Osteocyte (in vitro differentiated cells): ENCODE measurements at regions not wholly inside any gene's neighbourhood (a gene's known extent, or its start where the extent isn't known, plus 50 kb on each side); places are given as distances from the start of the nearest gene placed in this dataset.

ENCODE experiments used
- DNase-seq: peaks from one replicate; pipeline ENCODE4 v3.0.0; 2021; ENCODE audit warnings: mixed read lengths; ENCODE audit not compliant: unreplicated experiment; ENCODE audit errors: extremely low spot score
- H3K27ac Mint-ChIP-seq: one replicate; pipeline ENCODE4 v1.8.0; 2021; ENCODE audit warnings: mild to moderate bottlenecking, mixed read lengths; ENCODE audit not compliant: unreplicated experiment
- H3K27me3 Mint-ChIP-seq: one replicate; pipeline ENCODE4 v1.8.0; 2021; ENCODE audit warnings: mixed read lengths; ENCODE audit not compliant: unreplicated experiment
- H3K36me3 Mint-ChIP-seq: one replicate; pipeline ENCODE4 v1.8.0; 2021; ENCODE audit warnings: mixed read lengths; ENCODE audit not compliant: unreplicated experiment
- H3K4me1 Mint-ChIP-seq: one replicate; pipeline ENCODE4 v1.8.0; 2021; ENCODE audit warnings: mixed read lengths; ENCODE audit not compliant: unreplicated experiment
- H3K4me3 Mint-ChIP-seq: one replicate; pipeline ENCODE4 v1.8.0; 2021; ENCODE audit warnings: mild to moderate bottlenecking, moderate library complexity, mixed read lengths; ENCODE audit not compliant: unreplicated experiment
- H3K9me3 Mint-ChIP-seq: one replicate; pipeline ENCODE4 v1.8.0; 2021; ENCODE audit warnings: mixed read lengths; ENCODE audit not compliant: unreplicated experiment
- TF ChIP-seq, protein P1 (sequence below): fragments of 200-600 bp; sonication (generic); IDR thresholded peaks from 2 replicates; pipeline ENCODE4 v1.5.0; 2021; ENCODE audit warnings: antibody characterized with exemption, mild to moderate bottlenecking, moderate library complexity

DNA sequence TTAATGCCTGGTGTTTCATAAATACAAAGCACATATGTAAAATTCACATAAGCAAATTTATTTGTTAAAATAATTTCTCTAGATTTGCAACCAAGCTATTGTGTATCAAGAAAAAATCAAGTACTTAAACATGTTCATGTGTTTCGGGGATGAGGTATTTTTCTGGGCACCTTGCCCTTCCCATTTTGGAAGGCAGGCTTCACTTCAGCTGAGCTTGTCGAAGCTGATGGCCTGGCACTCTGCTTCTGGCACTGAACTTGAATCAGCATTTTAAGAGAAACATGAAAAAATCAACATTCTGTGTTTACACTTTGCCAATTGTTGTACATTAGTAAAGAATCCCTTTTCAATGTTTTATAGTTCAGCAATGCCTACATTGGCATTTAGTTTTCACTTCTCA lies 179.1 kb upstream of the STEAP4 start:
- H3K27ac Mint-ChIP-seq, result no peak overlapping the region
- H3K4me3 Mint-ChIP-seq, result no peak overlapping the region
- H3K36me3 Mint-ChIP-seq, result no peaks in the 10 kb centered on the region
- peaks cover 2% of the 10 kb centered on the region for H3K27me3 Mint-ChIP-seq
- TF ChIP-seq, protein P1, sequence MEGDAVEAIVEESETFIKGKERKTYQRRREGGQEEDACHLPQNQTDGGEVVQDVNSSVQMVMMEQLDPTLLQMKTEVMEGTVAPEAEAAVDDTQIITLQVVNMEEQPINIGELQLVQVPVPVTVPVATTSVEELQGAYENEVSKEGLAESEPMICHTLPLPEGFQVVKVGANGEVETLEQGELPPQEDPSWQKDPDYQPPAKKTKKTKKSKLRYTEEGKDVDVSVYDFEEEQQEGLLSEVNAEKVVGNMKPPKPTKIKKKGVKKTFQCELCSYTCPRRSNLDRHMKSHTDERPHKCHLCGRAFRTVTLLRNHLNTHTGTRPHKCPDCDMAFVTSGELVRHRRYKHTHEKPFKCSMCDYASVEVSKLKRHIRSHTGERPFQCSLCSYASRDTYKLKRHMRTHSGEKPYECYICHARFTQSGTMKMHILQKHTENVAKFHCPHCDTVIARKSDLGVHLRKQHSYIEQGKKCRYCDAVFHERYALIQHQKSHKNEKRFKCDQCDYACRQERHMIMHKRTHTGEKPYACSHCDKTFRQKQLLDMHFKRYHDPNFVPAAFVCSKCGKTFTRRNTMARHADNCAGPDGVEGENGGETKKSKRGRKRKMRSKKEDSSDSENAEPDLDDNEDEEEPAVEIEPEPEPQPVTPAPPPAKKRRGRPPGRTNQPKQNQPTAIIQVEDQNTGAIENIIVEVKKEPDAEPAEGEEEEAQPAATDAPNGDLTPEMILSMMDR, result no peak
- H3K4me1 Mint-ChIP-seq, result no peaks in the 10 kb centered on the region
- H3K9me3 Mint-ChIP-seq, result no peaks in the 10 kb centered on the region
- DNase-seq, result no peak

DNA sequence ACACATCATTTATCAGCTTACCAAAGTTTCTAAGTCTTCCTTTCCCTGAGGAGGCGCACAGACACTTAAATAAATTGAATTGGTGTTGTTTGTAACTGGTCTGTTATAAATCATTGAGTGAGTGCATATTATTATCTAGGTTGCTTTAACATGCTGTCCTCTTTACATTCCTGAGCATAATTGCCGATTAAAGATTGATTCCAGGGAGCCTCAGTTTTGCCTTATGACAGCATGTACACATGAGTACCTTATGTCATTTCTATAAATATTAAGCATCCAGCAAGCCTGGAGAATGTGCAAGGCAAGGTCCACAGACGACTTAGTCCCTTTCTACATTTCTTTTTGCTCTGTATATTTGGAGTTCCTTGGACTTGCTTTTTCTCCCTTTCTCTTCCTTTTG lies 177.9 kb upstream of the STEAP4 start:
- no peak for DNase-seq
- H3K4me1 Mint-ChIP-seq, result no peaks in the 10 kb centered on the region
- H3K27ac Mint-ChIP-seq, result no peak overlapping the region
- no peak overlapping the region for H3K4me3 Mint-ChIP-seq
- H3K36me3 Mint-ChIP-seq, result no peaks in the 10 kb centered on the region
- no peaks in the 10 kb centered on the region for H3K9me3 Mint-ChIP-seq
- TF ChIP-seq, protein P1, result no peak
- peaks cover 2% of the 10 kb centered on the region for H3K27me3 Mint-ChIP-seq

DNA sequence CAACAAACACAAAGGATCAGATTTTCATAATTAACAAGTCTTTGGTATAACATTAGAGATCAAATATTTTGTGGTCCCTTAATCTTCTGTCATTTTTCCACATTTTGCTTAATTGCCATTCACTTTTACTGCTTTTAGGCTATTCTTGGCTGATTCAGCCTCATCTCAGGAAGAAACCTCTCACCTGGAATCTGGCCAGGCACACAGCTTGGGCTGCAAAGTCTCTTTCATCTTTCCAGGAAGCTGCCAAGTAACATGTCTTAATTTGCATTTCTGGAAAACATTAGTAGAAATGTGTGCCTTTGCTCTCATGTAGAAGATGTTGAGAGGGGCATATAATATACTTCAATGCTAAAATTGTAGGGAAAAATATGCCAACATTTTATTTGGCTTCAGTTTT lies 174.2 kb upstream of the STEAP4 start:
- TF ChIP-seq, protein P1, result no peak
- peaks cover 2% of the 10 kb centered on the region for H3K27me3 Mint-ChIP-seq
- no peak overlapping the region for H3K27ac Mint-ChIP-seq
- no peaks in the 10 kb centered on the region for H3K36me3 Mint-ChIP-seq
- no peak for DNase-seq
- no peaks in the 10 kb centered on the region for H3K4me1 Mint-ChIP-seq
- H3K4me3 Mint-ChIP-seq, result no peak overlapping the region
- no peaks in the 10 kb centered on the region for H3K9me3 Mint-ChIP-seq

DNA sequence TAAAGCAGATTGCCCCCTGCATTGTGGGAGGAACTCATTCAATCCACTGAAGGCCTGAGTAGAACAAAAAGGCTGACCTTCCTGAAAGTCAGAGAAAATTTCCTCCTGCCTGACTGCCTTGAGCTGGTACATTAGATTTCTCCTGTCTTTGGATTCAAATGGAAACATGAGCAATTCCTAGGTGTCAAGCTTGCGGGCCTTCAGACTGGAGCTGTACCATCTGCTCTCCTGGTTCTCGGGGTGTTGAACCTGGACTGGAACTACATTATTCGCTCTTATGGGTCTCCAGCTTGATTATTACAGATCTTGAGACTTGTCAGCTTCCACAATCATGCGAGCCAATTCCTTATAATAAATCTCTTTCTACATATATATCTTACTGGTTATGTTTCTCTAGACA lies 173.6 kb upstream of the STEAP4 start:
- Mint-ChIP-seq H3K4me1 (no peaks in the 10 kb centered on the region), H3K4me3 (no peak overlapping the region), H3K36me3 (no peaks in the 10 kb centered on the region), H3K27ac (no peak overlapping the region), H3K9me3 (no peaks in the 10 kb centered on the region), H3K27me3 (peaks cover 2% of the 10 kb centered on the region)
- TF ChIP-seq, protein P1, result no peak
- no peak for DNase-seq

DNA sequence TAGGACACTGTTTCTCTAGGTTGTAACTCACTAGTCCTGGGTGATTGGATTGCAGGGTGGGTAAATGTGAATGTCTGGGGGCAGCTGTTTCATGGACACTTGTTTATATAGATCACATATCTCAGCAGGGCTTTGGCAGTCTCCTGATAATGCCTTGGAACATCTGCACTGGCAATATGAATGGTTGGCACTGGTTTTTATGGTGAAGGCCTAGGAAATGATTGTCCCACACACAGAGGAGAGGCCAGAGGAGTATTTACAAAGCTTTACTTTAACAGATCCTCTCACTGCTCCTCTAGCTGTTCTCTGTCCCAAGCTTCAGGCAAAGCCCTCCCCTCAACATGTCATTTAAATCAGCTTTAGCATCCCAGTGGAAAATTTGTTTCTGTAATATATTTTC lies 171.3 kb upstream of the STEAP4 start:
- H3K4me3 Mint-ChIP-seq, result no peak overlapping the region
- no peaks in the 10 kb centered on the region for H3K36me3 Mint-ChIP-seq
- TF ChIP-seq, protein P1, result no peak
- no peaks in the 10 kb centered on the region for H3K27me3 Mint-ChIP-seq
- no peak for DNase-seq
- H3K9me3 Mint-ChIP-seq, result no peaks in the 10 kb centered on the region
- H3K27ac Mint-ChIP-seq, result no peak overlapping the region
- H3K4me1 Mint-ChIP-seq, result no peaks in the 10 kb centered on the region
